ENCODE measurements at regions not wholly inside any gene's neighbourhood (a gene's known extent, or its start where the extent isn't known, plus 50 kb on each side); places are given as distances from the start of the nearest gene placed in this dataset.

GRCh38 chr4:134027931-134028330 is 173.7 kb downstream of the PABPC4L start:
- H3K27ac ChIP-seq (ENCODE audit: low read length) = no peak overlapping the region
- H3K9me3 ChIP-seq (ENCODE audit: control insufficient read depth, low read depth, low read length) = no peaks in the 10 kb centered on the region
- H3K36me3 ChIP-seq (ENCODE audit: control insufficient read depth, insufficient read depth, low read length) = no peaks in the 10 kb centered on the region
- no peaks in the 10 kb centered on the region for H3K27me3 ChIP-seq (ENCODE audit: control insufficient read depth, insufficient read depth, low read length)
- no peak overlapping the region for H3K4me3 ChIP-seq (ENCODE audit: low read length)
- H3K4me1 ChIP-seq (ENCODE audit: control insufficient read depth, insufficient read depth, low read length) = no peaks in the 10 kb centered on the region
- DNase-seq = peak; percentile 18 to 41
- no CpG with 5 or more reads among the region's 1 CpG for WGBS (ENCODE audit: insufficient coverage, low lambda C conversion rate)

- no peaks in the 10 kb centered on the region for H3K4me1 ChIP-seq (ENCODE audit: control insufficient read depth, insufficient read depth, low read length)
- no peaks in the 10 kb centered on the region for H3K27me3 ChIP-seq (ENCODE audit: control insufficient read depth, insufficient read depth, low read length)
- no peak overlapping the region for H3K27ac ChIP-seq (ENCODE audit: low read length)
- no peak overlapping the region for H3K4me3 ChIP-seq (ENCODE audit: low read length)
- H3K36me3 ChIP-seq (ENCODE audit: control insufficient read depth, insufficient read depth, low read length) = no peaks in the 10 kb centered on the region
- no peaks in the 10 kb centered on the region for H3K9me3 ChIP-seq (ENCODE audit: control insufficient read depth, low read depth, low read length)
- peak; percentile 8 to 22 for DNase-seq
- WGBS (ENCODE audit: insufficient coverage, low lambda C conversion rate) = 100% methylated on average over 1 of the region's 2 CpGs
Observed at GRCh38 chr4:134024251-134024650, 177.3 kb downstream of the PABPC4L start.

- H3K27me3 ChIP-seq (ENCODE audit: control insufficient read depth, insufficient read depth, low read length) = no peaks in the 10 kb centered on the region
- no peaks in the 10 kb centered on the region for H3K9me3 ChIP-seq (ENCODE audit: control insufficient read depth, low read depth, low read length)
- DNase-seq = no peak
- H3K27ac ChIP-seq (ENCODE audit: low read length) = no peak overlapping the region
- H3K36me3 ChIP-seq (ENCODE audit: control insufficient read depth, insufficient read depth, low read length) = no peaks in the 10 kb centered on the region
- WGBS (ENCODE audit: insufficient coverage, low lambda C conversion rate) = no CpG with 5 or more reads among the region's 1 CpG
- H3K4me3 ChIP-seq (ENCODE audit: low read length) = no peak overlapping the region
- no peaks in the 10 kb centered on the region for H3K4me1 ChIP-seq (ENCODE audit: control insufficient read depth, insufficient read depth, low read length)
Observed at GRCh38 chr4:134019657-134020056, 181.9 kb downstream of the PABPC4L start.

GRCh38 chr4:134018846-134019245 is 182.7 kb downstream of the PABPC4L start:
- H3K27me3 ChIP-seq (ENCODE audit: control insufficient read depth, insufficient read depth, low read length) = no peaks in the 10 kb centered on the region
- H3K4me3 ChIP-seq (ENCODE audit: low read length) = no peak overlapping the region
- DNase-seq = no peak
- H3K9me3 ChIP-seq (ENCODE audit: control insufficient read depth, low read depth, low read length) = no peaks in the 10 kb centered on the region
- H3K27ac ChIP-seq (ENCODE audit: low read length) = no peak overlapping the region
- no peaks in the 10 kb centered on the region for H3K36me3 ChIP-seq (ENCODE audit: control insufficient read depth, insufficient read depth, low read length)
- no peaks in the 10 kb centered on the region for H3K4me1 ChIP-seq (ENCODE audit: control insufficient read depth, insufficient read depth, low read length)

- Histone ChIP-seq H3K27ac (ENCODE audit: low read length) (no peak overlapping the region), H3K27me3 (ENCODE audit: control insufficient read depth, insufficient read depth, low read length) (no peaks in the 10 kb centered on the region), H3K4me1 (ENCODE audit: control insufficient read depth, insufficient read depth, low read length) (no peaks in the 10 kb centered on the region), H3K4me3 (ENCODE audit: low read length) (no peak overlapping the region), H3K9me3 (ENCODE audit: control insufficient read depth, low read depth, low read length) (no peaks in the 10 kb centered on the region), H3K36me3 (ENCODE audit: control insufficient read depth, insufficient read depth, low read length) (no peaks in the 10 kb centered on the region)
- WGBS (ENCODE audit: insufficient coverage, low lambda C conversion rate) = 100% methylated on average over 2 of the region's 3 CpGs
- no peak for DNase-seq
Observed at GRCh38 chr4:134001057-134001456, 200.5 kb downstream of the PABPC4L start.

- no peak overlapping the region for H3K27ac ChIP-seq (ENCODE audit: low read length)
- no peaks in the 10 kb centered on the region for H3K9me3 ChIP-seq (ENCODE audit: control insufficient read depth, low read depth, low read length)
- no peaks in the 10 kb centered on the region for H3K36me3 ChIP-seq (ENCODE audit: control insufficient read depth, insufficient read depth, low read length)
- no peaks in the 10 kb centered on the region for H3K27me3 ChIP-seq (ENCODE audit: control insufficient read depth, insufficient read depth, low read length)
- H3K4me1 ChIP-seq (ENCODE audit: control insufficient read depth, insufficient read depth, low read length) = no peaks in the 10 kb centered on the region
- DNase-seq = no peak
- no peak overlapping the region for H3K4me3 ChIP-seq (ENCODE audit: low read length)
- WGBS (ENCODE audit: insufficient coverage, low lambda C conversion rate) = 80% methylated on average over 1 of the region's 1 CpG
Observed at GRCh38 chr4:133997436-133997835, 204.2 kb downstream of the PABPC4L start.

GRCh38 chr4:133996431-133997121 is 205.0 kb downstream of the PABPC4L start:
- Histone ChIP-seq H3K4me3 (ENCODE audit: low read length) (no peak overlapping the region), H3K27ac (ENCODE audit: low read length) (no peak overlapping the region), H3K9me3 (ENCODE audit: control insufficient read depth, low read depth, low read length) (no peaks in the 10 kb centered on the region), H3K4me1 (ENCODE audit: control insufficient read depth, insufficient read depth, low read length) (no peaks in the 10 kb centered on the region), H3K27me3 (ENCODE audit: control insufficient read depth, insufficient read depth, low read length) (no peaks in the 10 kb centered on the region), H3K36me3 (ENCODE audit: control insufficient read depth, insufficient read depth, low read length) (no peaks in the 10 kb centered on the region)
- DNase-seq = no peak
- WGBS (ENCODE audit: insufficient coverage, low lambda C conversion rate) = 57% methylated on average over 1 of the region's 7 CpGs

GRCh38 chr4:133995243-133995960 is 206.2 kb downstream of the PABPC4L start:
- Histone ChIP-seq H3K4me1 (ENCODE audit: control insufficient read depth, insufficient read depth, low read length) (no peaks in the 10 kb centered on the region), H3K27me3 (ENCODE audit: control insufficient read depth, insufficient read depth, low read length) (no peaks in the 10 kb centered on the region), H3K4me3 (ENCODE audit: low read length) (no peak overlapping the region), H3K9me3 (ENCODE audit: control insufficient read depth, low read depth, low read length) (no peaks in the 10 kb centered on the region), H3K36me3 (ENCODE audit: control insufficient read depth, insufficient read depth, low read length) (no peaks in the 10 kb centered on the region), H3K27ac (ENCODE audit: low read length) (no peak overlapping the region)
- no peak for DNase-seq
- whole genome bisulfite sequencing (ENCODE audit: insufficient coverage, low lambda C conversion rate) = 100% methylated on average over 1 of the region's 5 CpGs

GRCh38 chr4:133982533-133983224 is 218.9 kb downstream of the PABPC4L start:
- H3K36me3 ChIP-seq (ENCODE audit: control insufficient read depth, insufficient read depth, low read length) = no peaks in the 10 kb centered on the region
- no peaks in the 10 kb centered on the region for H3K4me1 ChIP-seq (ENCODE audit: control insufficient read depth, insufficient read depth, low read length)
- WGBS (ENCODE audit: insufficient coverage, low lambda C conversion rate) = 60% methylated on average over 1 of the region's 1 CpG
- no peaks in the 10 kb centered on the region for H3K9me3 ChIP-seq (ENCODE audit: control insufficient read depth, low read depth, low read length)
- no peaks in the 10 kb centered on the region for H3K27me3 ChIP-seq (ENCODE audit: control insufficient read depth, insufficient read depth, low read length)
- DNase-seq = no peak
- H3K4me3 ChIP-seq (ENCODE audit: low read length) = no peak overlapping the region
- no peak overlapping the region for H3K27ac ChIP-seq (ENCODE audit: low read length)

GRCh38 chr4:133981327-133981726 is 220.3 kb downstream of the PABPC4L start:
- no peak for DNase-seq
- H3K4me1 ChIP-seq (ENCODE audit: control insufficient read depth, insufficient read depth, low read length) = no peaks in the 10 kb centered on the region
- no peak overlapping the region for H3K27ac ChIP-seq (ENCODE audit: low read length)
- no peaks in the 10 kb centered on the region for H3K36me3 ChIP-seq (ENCODE audit: control insufficient read depth, insufficient read depth, low read length)
- H3K9me3 ChIP-seq (ENCODE audit: control insufficient read depth, low read depth, low read length) = no peaks in the 10 kb centered on the region
- no peaks in the 10 kb centered on the region for H3K27me3 ChIP-seq (ENCODE audit: control insufficient read depth, insufficient read depth, low read length)
- WGBS (ENCODE audit: insufficient coverage, low lambda C conversion rate) = 88% methylated on average over 1 of the region's 2 CpGs
- H3K4me3 ChIP-seq (ENCODE audit: low read length) = no peak overlapping the region

Data from large intestine (tissue), 3 donors.